Uterus (tissue), 3 donors: ENCODE measurements at regions not wholly inside any gene's neighbourhood (a gene's known extent, or its start where the extent isn't known, plus 50 kb on each side); places are given as distances from the start of the nearest gene placed in this dataset. TPM values are rescaled to one million over a fixed set of nuclear protein-coding genes. Genes with fewer than 3 reads are reported as not detected.

ENCODE experiments used
- DNase-seq, 2 donors: peaks; one replicate each; pipeline ENCODE4 v3.0.0-alpha.2; 2019 to 2020
- H3K27ac ChIP-seq, 2 donors: fragments of 200-600 bp; sonication (generic); 1 replicate in 1 of 2; 2 replicates in 1 of 2; pipeline ENCODE4 v1.5.1; 2016 to 2018
- H3K27me3 ChIP-seq, 2 donors: fragments of 200-600 bp; sonication (generic); one replicate each; pipeline ENCODE4 v1.5.1; 2018 to 2019; ENCODE audit warnings: control low read depth in 1 of 2
- H3K36me3 ChIP-seq, 2 donors: fragments of 200-600 bp; sonication (generic); one replicate each; pipeline ENCODE4 v1.5.1; 2019; ENCODE audit warnings: control low read depth in 1 of 2
- H3K4me1 ChIP-seq, 2 donors: fragments of 200-600 bp; sonication (generic); one replicate each; pipeline ENCODE4 v1.5.1; 2018 to 2019; ENCODE audit warnings: control low read depth in 1 of 2
- H3K4me3 ChIP-seq, 2 donors: fragments of 200-600 bp; sonication (generic); 1 replicate in 1 of 2; 2 replicates in 1 of 2; pipeline ENCODE4 v1.5.1; 2018 to 2019; ENCODE audit warnings: mild to moderate bottlenecking in 1 of 2
- H3K9me3 ChIP-seq, 2 donors: fragments of 200-600 bp; sonication (generic); one replicate each; pipeline ENCODE4 v1.5.1; 2019; ENCODE audit warnings: control low read depth in 1 of 2
- CTCF ChIP-seq, 4 experiments: fragments of 200-600 bp in 2 of 4; fragments of 450-650 bp in 2 of 4; sonication (generic) in 2 of 4; IDR thresholded peaks; one replicate each; pipeline ENCODE4 v1.5.1; 2016 to 2019; ENCODE audit warnings: antibody characterized with exemption in 4 of 4, mild to moderate bottlenecking in 2 of 4, moderate library complexity in 1 of 4
- POLR2A ChIP-seq, 2 donors: fragments of 450-650 bp; IDR thresholded peaks; one replicate each; pipeline ENCODE4 v1.6.1; 2016; ENCODE audit warnings: antibody characterized with exemption in 2 of 2, mild to moderate bottlenecking in 1 of 2, moderate library complexity in 1 of 2
- intact Hi-C: fragments of 100-400 bp; cut with DNase I; formaldehyde crosslinking; loops from one replicate; pipeline ENCODE4 v1.15.1; 2023; ENCODE audit warnings: low total_unique reads
- small RNA-seq: library from RNA; depleted of rRNA; stranded (forward); fragments of <200 nt; gene quantifications from one replicate; pipeline ENCODE3, GENCODE V24; 2016
- donor health status: DM: yes; HTN: yes; CAD: no.

DNA sequence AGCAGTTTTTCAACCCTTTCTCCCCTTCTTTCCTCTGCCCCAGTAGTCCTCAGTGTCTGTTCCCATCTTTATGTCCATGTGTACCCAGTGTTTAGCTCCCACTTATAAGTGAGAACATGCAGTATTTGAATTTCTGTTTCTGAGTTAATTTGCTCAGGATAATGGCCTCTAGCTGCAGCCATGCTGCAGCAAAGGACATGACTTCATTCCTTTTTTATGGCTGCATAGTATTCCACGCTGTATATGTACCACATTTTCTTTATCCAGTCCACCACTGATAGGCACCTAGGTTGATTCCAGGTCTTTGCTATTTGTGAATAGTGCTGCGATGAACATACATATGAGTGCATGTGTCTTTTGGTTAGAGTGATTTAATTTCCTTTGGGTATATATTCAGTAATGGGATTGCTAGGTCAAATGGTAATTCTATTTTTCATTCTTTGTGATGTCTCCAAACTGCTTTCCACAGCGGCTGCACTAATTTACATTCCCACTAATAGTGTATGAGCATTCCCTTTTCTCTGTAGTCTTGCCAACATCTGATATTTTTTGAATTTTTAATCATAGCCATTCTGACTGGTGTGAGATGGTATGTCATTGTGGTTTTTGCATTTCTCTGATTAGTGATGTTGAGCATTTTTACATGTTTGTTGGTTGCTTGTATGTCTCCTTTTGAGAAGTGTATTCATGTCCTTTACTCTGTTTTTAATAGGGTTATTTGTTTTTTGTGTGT is 54.6 kb upstream of the ANK2 start:
- H3K27me3 ChIP-seq, result no peaks in the 10 kb centered on the region
- no peaks in the 10 kb centered on the region for H3K36me3 ChIP-seq
- no peak overlapping the region for H3K27ac ChIP-seq
- intact Hi-C loops, result no loop called here
- no peaks in the 10 kb centered on the region for H3K9me3 ChIP-seq
- TF ChIP-seq CTCF (IDR thresholded peaks at IDR 0.05), result no peak
- no peak for TF ChIP-seq POLR2A (IDR thresholded peaks at IDR 0.05)
- no peak overlapping the region for H3K4me3 ChIP-seq
- DNase-seq, result no peak
- no peaks in the 10 kb centered on the region for H3K4me1 ChIP-seq

Small RNA genes lying in the stretch of these regions (small RNA-seq; reads per million reads assigned to genes)
- gene AC017007.1, result not detected
- not detected for gene RF00019
